Jurkat, Clone E6-1 (cell line): ENCODE measurements at regions not wholly inside any gene's neighbourhood (a gene's known extent, or its start where the extent isn't known, plus 50 kb on each side); places are given as distances from the start of the nearest gene placed in this dataset.
"Not testable (repeated sequence)": the region's sequence is repeated elsewhere in the genome, so short reads cannot be mapped to it uniquely, and the experiment has no call there.

ENCODE experiments used
- DNase-seq: peaks from one replicate; pipeline ENCODE4 v3.0.0-alpha.2; 2011; ENCODE audit warnings: low read depth, low spot score
- H3K4me3 ChIP-seq: 2 replicates; pipeline ENCODE4 v1.5.1; 2011; ENCODE audit warnings: mild to moderate bottlenecking, low read length, control low read depth, moderate library complexity

- not testable (repeated sequence) for H3K4me3 ChIP-seq
These were observed 83.4 kb upstream of the RAP2C start for GRCh38 chrX:132302687-132303086.

GRCh38 chrX:132294776-132295495, 75.7 kb upstream of the RAP2C start:
- no peak overlapping the region for H3K4me3 ChIP-seq
- no peak for DNase-seq

More at GRCh38 chrX:132302687-132303086, 83.4 kb upstream of the RAP2C start:
- not testable (repeated sequence) for DNase-seq

- DNase-seq = no peak
- no peak overlapping the region for H3K4me3 ChIP-seq
These were observed 74.9 kb upstream of the RAP2C start for GRCh38 chrX:132294192-132294591.

- H3K4me3 ChIP-seq = no peak overlapping the region
- peak; percentile 36 for DNase-seq
These were observed 73.5 kb upstream of the RAP2C start for GRCh38 chrX:132292793-132293192.

GRCh38 chrX:132277953-132278614, 58.8 kb upstream of the RAP2C start:
- DNase-seq = no peak
- H3K4me3 ChIP-seq = no peak overlapping the region

GRCh38 chrX:132272826-132273225, 53.6 kb upstream of the RAP2C start:
- no peak for DNase-seq

GRCh38 chrX:132271311-132271778, 52.1 kb upstream of the RAP2C start:
- H3K4me3 ChIP-seq = no peak overlapping the region
- DNase-seq = no peak

More at GRCh38 chrX:132272826-132273225, 53.6 kb upstream of the RAP2C start:
- H3K4me3 ChIP-seq = no peak overlapping the region

- no peak overlapping the region for H3K4me3 ChIP-seq
- no peak for DNase-seq
These were observed 51.5 kb upstream of the RAP2C start for GRCh38 chrX:132270699-132271098.

- DNase-seq = no peak
- no peak overlapping the region for H3K4me3 ChIP-seq
These were observed 50.8 kb upstream of the RAP2C start for GRCh38 chrX:132270021-132270420.
